HepG2 (cell line): ENCODE measurements at regions not wholly inside any gene's neighbourhood (a gene's known extent, or its start where the extent isn't known, plus 50 kb on each side); places are given as distances from the start of the nearest gene placed in this dataset.

Experiments
- ATAC-seq: fragments of 200-7000 bp; cut with Tn5 transposase; 3 replicates; pipeline ENCODE4 v1.9.1; 2020; ENCODE audit warnings: mild to moderate bottlenecking, moderate library complexity
- BruUV-seq: library from RNA; stranded (reverse); fragments of 400-500 nt; replicated peaks from 2 replicates; lab custom pipeline; 2021; lab: Mats Ljungman, UMichigan
- CTCF ChIA-PET: fragments of 300-600 bp; formaldehyde crosslinking; extraction: SDS; loops from one replicate; lab custom pipeline; 2021; ENCODE audit warnings: low total read pairs, inconsistent platforms, low intra/inter-chr PET ratio; lab: Yijun Ruan, JAX
- POLR2A ChIA-PET: fragments of 350-600 bp; sonication (Branson Sonifier 250); formaldehyde crosslinking; loops from one replicate; lab custom pipeline; 2020; ENCODE audit warnings: antibody characterized with exemption, inconsistent platforms; lab: Yijun Ruan, JAX
- DNase-seq: peaks from one replicate; pipeline ENCODE4 v3.0.0-alpha.2; 2015; ENCODE audit warnings: low spot score
- FAIRE-seq: peaks from 3 replicates; lab custom pipeline; 2011; peaks lifted over from hg19 to GRCh38; lab: Jason Lieb, UNC
- H2AFZ ChIP-seq: one replicate; pipeline ENCODE4 v1.6.1; 2011; ENCODE audit warnings: low read length, inconsistent platforms
- H3K27ac ChIP-seq: fragments of 300-600 bp; 3 replicates; pipeline ENCODE4 v1.8.0; 2011; ENCODE audit warnings: mixed run types, mild to moderate bottlenecking, mixed read lengths, low read length, inconsistent platforms; ENCODE audit not compliant: insufficient read depth; ENCODE audit errors: extremely low read length
- H3K27me3 ChIP-seq, 2 experiments: fragments of 200-600 bp in 1 of 2; 2 replicates in 1 of 2; 3 replicates in 1 of 2; pipeline versions ENCODE4 v1.6.0 to v1.8.0; 2011; ENCODE audit warnings: low read length in 2 of 2, mild to moderate bottlenecking in 2 of 2, moderate library complexity in 2 of 2, inconsistent platforms in 1 of 2; ENCODE audit not compliant: insufficient read depth in 2 of 2, control insufficient read depth in 1 of 2
- H3K36me3 ChIP-seq, 2 experiments: fragments of 200-600 bp in 1 of 2; replicated peaks in 1 of 2; 2 replicates in 1 of 2; 3 replicates in 1 of 2; pipeline versions ENCODE4 v1.5.1 to v1.8.0; 2011; ENCODE audit warnings: low read length in 2 of 2, inconsistent platforms in 1 of 2; ENCODE audit not compliant: insufficient read depth in 2 of 2, control insufficient read depth in 1 of 2
- H3K4me1 ChIP-seq: 2 replicates; pipeline ENCODE4 v1.5.1; 2012; ENCODE audit warnings: low read length, inconsistent platforms; ENCODE audit not compliant: insufficient read depth
- H3K4me2 ChIP-seq: 2 replicates; pipeline ENCODE4 v1.6.0; 2011; ENCODE audit warnings: low read depth, low read length, inconsistent platforms
- H3K4me3 ChIP-seq, 3 experiments: fragments of 200-600 bp in 1 of 3; sonication (generic), shearing (Covaris generic) in 1 of 3; replicated peaks in 1 of 3; 2 replicates each; pipeline ENCODE4 v1.5.1; 2011 to 2016; ENCODE audit warnings: low read length in 3 of 3, inconsistent platforms in 2 of 3, low read depth in 2 of 3, mild to moderate bottlenecking in 2 of 3, control low read depth in 1 of 3, mixed read lengths in 1 of 3; ENCODE audit not compliant: insufficient read depth in 1 of 3
- H3K79me2 ChIP-seq: one replicate; pipeline ENCODE4 v1.6.1; 2011; ENCODE audit warnings: low read length, inconsistent platforms; ENCODE audit not compliant: insufficient read depth
- H3K9ac ChIP-seq: 2 replicates; pipeline ENCODE4 v1.6.0; 2011; ENCODE audit warnings: mild to moderate bottlenecking, low read depth, low read length, inconsistent platforms; ENCODE audit not compliant: insufficient read depth
- H3K9me3 ChIP-seq: 2 replicates; pipeline ENCODE4 v1.5.1; 2012; ENCODE audit warnings: mild to moderate bottlenecking, low read length
- H4K20me1 ChIP-seq: 2 replicates; pipeline ENCODE4 v1.6.0; 2011; ENCODE audit warnings: inconsistent platforms, mild to moderate bottlenecking, low read length, moderate library complexity; ENCODE audit not compliant: insufficient read depth
- EEA1 ChIP-seq: sonication (generic); formaldehyde crosslinking; IDR thresholded peaks from 2 replicates; pipeline ENCODE4 v1.5.1; 2020; ENCODE audit warnings: mild to moderate bottlenecking, missing genetic modification reagents, borderline replicate concordance
- ESRRA ChIP-seq: sonication (generic); formaldehyde crosslinking; IDR thresholded peaks from 2 replicates; pipeline ENCODE4 v1.5.1; 2020; ENCODE audit warnings: mild to moderate bottlenecking, low read depth, missing genetic modification reagents
- ISL2 ChIP-seq: sonication (generic); formaldehyde crosslinking; IDR thresholded peaks from 2 replicates; pipeline ENCODE4 v1.5.0; 2020; ENCODE audit warnings: missing genetic modification reagents
- KLF16 ChIP-seq, 2 experiments: sonication (generic) in 1 of 2; formaldehyde crosslinking in 1 of 2; IDR thresholded peaks; 2 replicates each; pipeline versions ENCODE4 v1.6.1 to v1.8.0; 2016 to 2023; ENCODE audit warnings: missing genetic modification reagents in 2 of 2, missing compliant biosample characterization in 1 of 2
- PCBP2 ChIP-seq: fragments of 200-400 bp; formaldehyde crosslinking; optimal IDR thresholded peaks from 2 replicates; pipeline ENCODE3; 2018; ENCODE audit warnings: low read length, low read depth; ENCODE audit not compliant: poor library complexity, severe bottlenecking
- STAT6 ChIP-seq: sonication (generic); formaldehyde crosslinking; IDR thresholded peaks from 2 replicates; pipeline ENCODE4 v1.4.0; 2020; ENCODE audit warnings: missing genetic modification reagents, mild to moderate bottlenecking, borderline replicate concordance
- TBX2 ChIP-seq: sonication (generic); formaldehyde crosslinking; IDR thresholded peaks from 2 replicates; pipeline ENCODE4 v1.5.0; 2020; ENCODE audit warnings: missing genetic modification reagents, mild to moderate bottlenecking, borderline replicate concordance
- TGIF2 ChIP-seq: IDR thresholded peaks from 2 replicates; pipeline ENCODE4 v1.6.1; 2016; ENCODE audit warnings: control low read depth, missing compliant biosample characterization
- ZFP62 ChIP-seq: sonication (generic); formaldehyde crosslinking; IDR thresholded peaks from 2 replicates; pipeline ENCODE4 v1.4.0; 2020; ENCODE audit warnings: missing genetic modification reagents
- ZNF205 ChIP-seq: IDR thresholded peaks from 2 replicates; pipeline ENCODE4 v1.6.1; 2018; ENCODE audit warnings: missing biosample characterization, missing genetic modification reagents
- ZNF562 ChIP-seq: sonication (generic); formaldehyde crosslinking; IDR thresholded peaks from 2 replicates; pipeline ENCODE4 v1.8.0; 2022; ENCODE audit warnings: missing genetic modification reagents, borderline replicate concordance
- ZNF569 ChIP-seq: sonication (generic); formaldehyde crosslinking; IDR thresholded peaks from 2 replicates; pipeline ENCODE4 v1.5.0; 2020; ENCODE audit warnings: mild to moderate bottlenecking, missing genetic modification reagents, moderate library complexity, borderline replicate concordance
- WGBS: methylation state at CpG from one replicate; pipeline ENCODE4 v1.1.6; 2017; ENCODE audit warnings: low lambda C conversion rate; 5-methylcytosine and 5-hydroxymethylcytosine counted together
- in situ Hi-C: cut with HindIII; loops from 2 replicates; pipeline ENCODE4 v1.10.0; 2017; ENCODE audit warnings: low pct_unique_long_range_greater_than_20kb; ENCODE audit not compliant: extremely low pct_ligation_motif_present
- intact Hi-C: fragments of 100-400 bp; cut with micrococcal nuclease; formaldehyde crosslinking; loops from one replicate; pipeline ENCODE4 v1.10.0; 2022; ENCODE audit not compliant: unreplicated experiment
- TF ChIP-seq, protein P1 (sequence below): IDR thresholded peaks from 2 replicates; pipeline ENCODE4 v1.6.1; 2012; ENCODE audit warnings: low read length, improper control_type of control experiment

DNA sequence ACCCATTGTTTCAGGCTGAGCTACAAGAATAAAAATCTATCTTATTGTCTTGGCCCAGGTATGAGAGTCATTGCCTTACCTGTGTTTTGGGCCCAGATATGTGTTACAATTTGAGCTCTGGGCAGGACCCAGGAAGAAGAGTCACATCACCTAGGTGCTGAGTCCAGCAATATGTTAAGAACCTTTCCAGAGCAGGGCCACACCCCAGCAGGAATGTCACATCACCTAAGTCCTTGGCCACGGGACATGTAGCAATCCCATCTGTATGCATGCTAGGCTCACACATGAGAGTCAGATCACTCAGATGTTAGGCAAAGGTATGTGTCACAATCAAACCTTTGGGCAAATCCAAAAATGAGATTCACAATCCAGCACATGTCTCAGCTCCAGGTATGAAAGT lies 2103.5 kb downstream of the TP53TG3F start:
- TF ChIP-seq ZNF562 (CRISPR knock-in tag) (no peak), STAT6 (CRISPR knock-in tag) (no peak), ISL2 (CRISPR knock-in tag) (no peak), EEA1 (CRISPR knock-in tag) (no peak), ZFP62 (CRISPR knock-in tag) (no peak), ZNF569 (CRISPR knock-in tag) (no peak), TBX2 (CRISPR knock-in tag) (no peak), ZNF205 (CRISPR knock-in tag) (no peak), KLF16 (CRISPR knock-in tag; IDR thresholded peaks at IDR 0.05) (no peak), TGIF2 (CRISPR knock-in tag) (no peak), PCBP2 (no peak), ESRRA (CRISPR knock-in tag) (no peak)
- TF ChIP-seq, protein P1, sequence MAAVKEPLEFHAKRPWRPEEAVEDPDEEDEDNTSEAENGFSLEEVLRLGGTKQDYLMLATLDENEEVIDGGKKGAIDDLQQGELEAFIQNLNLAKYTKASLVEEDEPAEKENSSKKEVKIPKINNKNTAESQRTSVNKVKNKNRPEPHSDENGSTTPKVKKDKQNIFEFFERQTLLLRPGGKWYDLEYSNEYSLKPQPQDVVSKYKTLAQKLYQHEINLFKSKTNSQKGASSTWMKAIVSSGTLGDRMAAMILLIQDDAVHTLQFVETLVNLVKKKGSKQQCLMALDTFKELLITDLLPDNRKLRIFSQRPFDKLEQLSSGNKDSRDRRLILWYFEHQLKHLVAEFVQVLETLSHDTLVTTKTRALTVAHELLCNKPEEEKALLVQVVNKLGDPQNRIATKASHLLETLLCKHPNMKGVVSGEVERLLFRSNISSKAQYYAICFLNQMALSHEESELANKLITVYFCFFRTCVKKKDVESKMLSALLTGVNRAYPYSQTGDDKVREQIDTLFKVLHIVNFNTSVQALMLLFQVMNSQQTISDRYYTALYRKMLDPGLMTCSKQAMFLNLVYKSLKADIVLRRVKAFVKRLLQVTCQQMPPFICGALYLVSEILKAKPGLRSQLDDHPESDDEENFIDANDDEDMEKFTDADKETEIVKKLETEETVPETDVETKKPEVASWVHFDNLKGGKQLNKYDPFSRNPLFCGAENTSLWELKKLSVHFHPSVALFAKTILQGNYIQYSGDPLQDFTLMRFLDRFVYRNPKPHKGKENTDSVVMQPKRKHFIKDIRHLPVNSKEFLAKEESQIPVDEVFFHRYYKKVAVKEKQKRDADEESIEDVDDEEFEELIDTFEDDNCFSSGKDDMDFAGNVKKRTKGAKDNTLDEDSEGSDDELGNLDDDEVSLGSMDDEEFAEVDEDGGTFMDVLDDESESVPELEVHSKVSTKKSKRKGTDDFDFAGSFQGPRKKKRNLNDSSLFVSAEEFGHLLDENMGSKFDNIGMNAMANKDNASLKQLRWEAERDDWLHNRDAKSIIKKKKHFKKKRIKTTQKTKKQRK: no peak
- DNase-seq (no peak), ATAC-seq (no peak), FAIRE-seq (no peak)
- Histone ChIP-seq H4K20me1 (no peaks in the 10 kb centered on the region), H3K79me2 (no peaks in the 10 kb centered on the region), H3K4me1 (no peaks in the 10 kb centered on the region), H3K27me3 (no peaks in the 10 kb centered on the region), H2AFZ (no peak overlapping the region), H3K4me3 (no peak overlapping the region), H3K9me3 (peaks cover 99% of the 10 kb centered on the region), H3K4me2 (no peak overlapping the region), H3K9ac (no peak overlapping the region), H3K36me3 (no peaks in the 10 kb centered on the region), H3K27ac (no peak overlapping the region)
- POLR2A ChIA-PET: no interaction called here
- in situ Hi-C loops (no loop called here), intact Hi-C loops (no loop called here)
- BruUV-seq: no TSS peak
- CTCF ChIA-PET: no interaction called here
- no CpG with 5 or more reads among the region's 1 CpG for WGBS
